PC-3 (cell line): ENCODE measurements at regions not wholly inside any gene's neighbourhood (a gene's known extent, or its start where the extent isn't known, plus 50 kb on each side); places are given as distances from the start of the nearest gene placed in this dataset.

Source experiments
- ATAC-seq: fragments of 200-7000 bp; cut with Tn5 transposase; 2 replicates; pipeline ENCODE4 v1.9.1; 2020; ENCODE audit warnings: mild to moderate bottlenecking, moderate library complexity
- BruUV-seq: library from RNA; stranded (reverse); fragments of 400-500 nt; replicated peaks from 2 replicates; lab custom pipeline; 2021; lab: Mats Ljungman, UMichigan
- CTCF ChIA-PET: fragments of 300-600 bp; sonication (Branson Sonifier 250); formaldehyde crosslinking; loops from one replicate; lab custom pipeline; 2022; ENCODE audit warnings: antibody characterized with exemption; lab: Charles Lee
- POLR2A ChIA-PET: fragments of 300-600 bp; sonication (Branson Sonifier 250); formaldehyde crosslinking; loops from one replicate; lab custom pipeline; 2022; ENCODE audit warnings: antibody characterized with exemption; ENCODE audit not compliant: unreplicated experiment; lab: Charles Lee
- DNase-seq: peaks from one replicate; pipeline ENCODE4 v3.0.0-alpha.2; 2015
- H2AFZ ChIP-seq: fragments of 300-600 bp; sonication (generic); 2 replicates; pipeline ENCODE4 v1.6.0; 2016; ENCODE audit warnings: antibody characterized with exemption, low read length
- H3F3A ChIP-seq: fragments of 300-600 bp; sonication (generic); one replicate; pipeline ENCODE4 v1.6.0; 2017; ENCODE audit warnings: antibody characterized with exemption, low read length, control low read depth, mild to moderate bottlenecking; ENCODE audit not compliant: unreplicated experiment
- H3K27ac ChIP-seq: fragments of 300-600 bp; sonication (generic); 2 replicates; pipeline ENCODE4 v1.5.1; 2016; ENCODE audit warnings: mild to moderate bottlenecking, low read length
- H3K27me3 ChIP-seq: fragments of 300-600 bp; sonication (generic); 2 replicates; pipeline ENCODE4 v1.6.1; 2016; ENCODE audit warnings: low read length, mixed read lengths
- H3K36me3 ChIP-seq: fragments of 300-600 bp; sonication (generic); 2 replicates; pipeline ENCODE4 v1.6.1; 2016; ENCODE audit warnings: low read depth, mixed run types, low read length, mixed read lengths
- H3K4me1 ChIP-seq: fragments of 300-600 bp; sonication (generic); 2 replicates; pipeline ENCODE4 v1.5.1; 2016; ENCODE audit warnings: low read length; ENCODE audit not compliant: insufficient read depth
- H3K4me2 ChIP-seq: fragments of 300-600 bp; sonication (generic); 2 replicates; pipeline ENCODE4 v1.6.0; 2016; ENCODE audit warnings: low read length
- H3K4me3 ChIP-seq: fragments of 300-600 bp; sonication (generic); 2 replicates; pipeline ENCODE4 v1.5.1; 2016; ENCODE audit warnings: mild to moderate bottlenecking, low read length, mixed read lengths
- H3K79me2 ChIP-seq: fragments of 300-600 bp; sonication (generic); 2 replicates; pipeline ENCODE4 v1.6.1; 2017; ENCODE audit warnings: low read length, mixed read lengths
- H3K9ac ChIP-seq: fragments of 300-600 bp; sonication (generic); 2 replicates; pipeline ENCODE4 v1.6.0; 2016; ENCODE audit warnings: mild to moderate bottlenecking, low read length
- H3K9me2 ChIP-seq: fragments of 300-600 bp; sonication (generic); replicated peaks from 2 replicates; pipeline ENCODE4 v1.6.1; 2016; ENCODE audit warnings: mixed run types, low read length, mixed read lengths
- H3K9me3 ChIP-seq: fragments of 300-600 bp; sonication (generic); 2 replicates; pipeline ENCODE4 v1.6.1; 2016; ENCODE audit warnings: low read length, mixed read lengths
- H4K20me1 ChIP-seq: fragments of 300-600 bp; sonication (generic); 2 replicates; pipeline ENCODE4 v1.6.1; 2016; ENCODE audit warnings: low read length, mixed read lengths
- CTCF ChIP-seq: fragments of 300-600 bp; sonication (generic); conservative IDR thresholded peaks from 2 replicates; pipeline ENCODE4 v1.5.1; 2017; ENCODE audit warnings: antibody characterized with exemption, low read depth, mild to moderate bottlenecking, low read length
- EZH2 ChIP-seq: fragments of 300-600 bp; sonication (generic); IDR thresholded peaks from one replicate; pipeline ENCODE4 v1.6.1; 2017; ENCODE audit warnings: antibody characterized with exemption, mild to moderate bottlenecking, low read length; ENCODE audit not compliant: unreplicated experiment
- EZH2phosphoT487 ChIP-seq: fragments of 300-600 bp; sonication (generic); IDR thresholded peaks from 2 replicates; pipeline ENCODE4 v1.6.1; 2018; ENCODE audit warnings: mild to moderate bottlenecking, antibody characterized with exemption, low read length, borderline replicate concordance
- intact Hi-C: fragments of 100-400 bp; cut with micrococcal nuclease; formaldehyde crosslinking; loops from 2 replicates; pipeline ENCODE4 v1.9.0; 2023

DNA sequence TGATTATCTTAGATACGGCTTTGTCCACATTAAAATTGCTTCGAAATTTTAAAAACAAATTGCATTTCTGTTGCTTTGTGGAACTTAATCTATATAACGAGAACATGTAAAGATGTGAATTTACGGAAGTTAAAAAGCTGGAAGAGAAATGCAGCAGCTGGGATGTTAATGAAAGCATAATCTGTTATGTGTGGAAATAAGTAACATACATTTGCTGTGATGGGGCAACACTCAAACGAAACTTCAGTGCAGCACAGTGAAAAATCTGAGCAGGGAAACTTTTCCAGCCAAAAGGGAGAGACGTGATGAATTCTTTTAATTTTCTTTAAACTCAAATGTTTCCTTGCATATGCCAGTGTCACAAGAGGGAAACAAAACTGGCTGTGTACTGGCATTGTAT, 276.7 kb upstream of the LMCD1 start:
- ChIA-PET POLR2A (no interaction called here), CTCF (no interaction called here)
- H3F3A ChIP-seq: no peaks in the 10 kb centered on the region
- no peaks in the 10 kb centered on the region for H3K36me3 ChIP-seq
- BruUV-seq: no TSS peak
- ATAC-seq: no peak
- H3K4me2 ChIP-seq: no peak overlapping the region
- no peak overlapping the region for H2AFZ ChIP-seq
- peaks cover 14% of the 10 kb centered on the region for H3K27me3 ChIP-seq
- H3K4me1 ChIP-seq: no peaks in the 10 kb centered on the region
- TF ChIP-seq EZH2 (no peak), CTCF (no peak), EZH2phosphoT487 (no peak)
- intact Hi-C loops: no loop called here
- no peak overlapping the region for H3K4me3 ChIP-seq
- H3K9me3 ChIP-seq: no peaks in the 10 kb centered on the region
- H3K79me2 ChIP-seq: no peaks in the 10 kb centered on the region
- H3K9ac ChIP-seq: no peak overlapping the region
- no peaks in the 10 kb centered on the region for H4K20me1 ChIP-seq
- H3K27ac ChIP-seq: no peak overlapping the region
- no peaks in the 10 kb centered on the region for H3K9me2 ChIP-seq
- no peak for DNase-seq

DNA sequence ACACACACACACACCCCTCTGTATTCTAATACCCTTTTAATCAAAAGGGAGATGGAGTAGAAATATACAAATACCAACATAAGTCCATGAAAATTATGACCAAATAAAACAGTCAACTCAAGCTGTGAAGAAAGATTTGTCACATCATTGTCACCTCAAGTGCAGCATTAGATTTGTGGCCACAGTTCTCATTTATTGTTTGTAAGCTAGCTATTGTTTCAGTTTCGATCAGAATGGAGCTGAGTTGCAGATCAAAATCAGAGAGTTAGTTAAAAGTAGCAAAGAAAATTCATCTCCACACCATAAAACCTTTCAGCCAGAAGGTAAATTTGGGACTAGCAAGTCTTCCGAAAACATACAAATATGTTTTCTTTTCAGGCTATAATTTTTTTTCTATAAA, 267.7 kb upstream of the LMCD1 start:
- ATAC-seq (no peak), DNase-seq (no peak)
- CTCF ChIA-PET: no interaction called here
- intact Hi-C loops: no loop called here
- Histone ChIP-seq H3K9me3 (no peaks in the 10 kb centered on the region), H3K79me2 (no peaks in the 10 kb centered on the region), H3K27me3 (no peaks in the 10 kb centered on the region), H3K9ac (no peak overlapping the region), H3K27ac (no peak overlapping the region), H4K20me1 (no peaks in the 10 kb centered on the region), H3K36me3 (no peaks in the 10 kb centered on the region), H3F3A (no peaks in the 10 kb centered on the region), H3K9me2 (no peaks in the 10 kb centered on the region), H3K4me2 (no peak overlapping the region), H3K4me3 (no peak overlapping the region), H2AFZ (no peak overlapping the region), H3K4me1 (no peaks in the 10 kb centered on the region)
- POLR2A ChIA-PET: no interaction called here
- BruUV-seq: no TSS peak
- TF ChIP-seq CTCF: no peak

DNA sequence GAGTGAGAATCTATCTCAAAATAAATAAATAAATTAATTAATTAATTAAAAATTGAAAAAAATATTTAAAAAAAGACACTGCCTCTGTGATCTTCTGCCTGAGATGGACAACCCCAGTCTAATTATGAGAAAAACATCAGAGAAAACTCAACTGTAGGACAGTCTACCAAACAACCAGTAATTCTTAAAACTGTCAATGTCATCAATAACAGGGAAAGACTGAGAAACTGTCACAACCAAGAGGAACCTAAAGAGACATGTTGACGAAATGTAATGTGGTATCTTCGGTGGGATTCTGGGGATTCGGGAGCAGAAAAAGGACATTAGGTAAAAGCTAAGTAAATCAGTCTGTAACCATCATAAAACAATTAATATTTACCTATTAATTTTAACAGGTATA, 265.4 kb upstream of the LMCD1 start:
- Histone ChIP-seq H3K9me2 (no peaks in the 10 kb centered on the region), H3K36me3 (no peaks in the 10 kb centered on the region), H3K4me1 (no peaks in the 10 kb centered on the region), H2AFZ (no peak overlapping the region), H3K4me2 (no peak overlapping the region), H4K20me1 (no peaks in the 10 kb centered on the region), H3K27me3 (no peaks in the 10 kb centered on the region), H3K27ac (no peak overlapping the region), H3K79me2 (no peaks in the 10 kb centered on the region), H3K9ac (no peak overlapping the region), H3K4me3 (no peak overlapping the region), H3K9me3 (no peaks in the 10 kb centered on the region), H3F3A (no peaks in the 10 kb centered on the region)
- CTCF ChIA-PET: no interaction called here
- intact Hi-C loops: no loop called here
- POLR2A ChIA-PET: no interaction called here
- ATAC-seq (no peak), DNase-seq (no peak)
- BruUV-seq: no TSS peak
- TF ChIP-seq EZH2 (no peak), CTCF (no peak), EZH2phosphoT487 (no peak)
